HCT116 (cell line): ENCODE measurements at regions not wholly inside any gene's neighbourhood (a gene's known extent, or its start where the extent isn't known, plus 50 kb on each side); places are given as distances from the start of the nearest gene placed in this dataset.

Source experiments
- ATF3 ChIP-seq: IDR thresholded peaks from 2 replicates; pipeline ENCODE4 v1.6.1; 2012
- CTCF ChIP-seq, 3 experiments: fragments of 200-600 bp in 1 of 3; sonication (generic) in 1 of 3; IDR thresholded peaks in 2 of 3; conservative IDR thresholded peaks in 1 of 3; 2 replicates each; pipeline ENCODE4 v1.5.1; 2012 to 2017; ENCODE audit warnings: low read depth in 2 of 3, low read length in 2 of 3, antibody characterized with exemption in 1 of 3, borderline replicate concordance in 1 of 3, control low read depth in 1 of 3, mild to moderate bottlenecking in 1 of 3, mixed read lengths in 1 of 3, mixed run types in 1 of 3, moderate library complexity in 1 of 3; ENCODE audit not compliant: insufficient read depth in 1 of 3
- POLR2A ChIP-seq: IDR thresholded peaks from 2 replicates; pipeline ENCODE4 v1.7.0; 2011; ENCODE audit warnings: borderline replicate concordance; ENCODE audit not compliant: insufficient read depth, insufficient read length; ENCODE audit errors: extremely low read depth
- POLR2AphosphoS5 ChIP-seq: IDR thresholded peaks from 2 replicates; pipeline ENCODE4 v1.6.1; 2011; ENCODE audit warnings: mild to moderate bottlenecking, low read depth, low read length, moderate library complexity
- REST ChIP-seq: IDR thresholded peaks from 2 replicates; pipeline ENCODE4 v1.6.1; 2012; ENCODE audit warnings: low read depth
- TCF7L2 ChIP-seq: IDR thresholded peaks from 2 replicates; pipeline ENCODE4 v1.7.0; 2011; ENCODE audit warnings: borderline replicate concordance, inconsistent platforms; ENCODE audit not compliant: insufficient read depth, insufficient read length; ENCODE audit errors: extremely low read depth
- YY1 ChIP-seq: IDR thresholded peaks from 2 replicates; pipeline ENCODE4 v1.6.1; 2011; ENCODE audit warnings: low read length, low read depth, moderate library complexity, mild to moderate bottlenecking; ENCODE audit not compliant: insufficient replicate concordance; ENCODE audit errors: extremely low read depth
- ZFX ChIP-seq: fragments of 450-650 bp; IDR thresholded peaks from 2 replicates; pipeline ENCODE4 v1.6.1; 2017

DNA sequence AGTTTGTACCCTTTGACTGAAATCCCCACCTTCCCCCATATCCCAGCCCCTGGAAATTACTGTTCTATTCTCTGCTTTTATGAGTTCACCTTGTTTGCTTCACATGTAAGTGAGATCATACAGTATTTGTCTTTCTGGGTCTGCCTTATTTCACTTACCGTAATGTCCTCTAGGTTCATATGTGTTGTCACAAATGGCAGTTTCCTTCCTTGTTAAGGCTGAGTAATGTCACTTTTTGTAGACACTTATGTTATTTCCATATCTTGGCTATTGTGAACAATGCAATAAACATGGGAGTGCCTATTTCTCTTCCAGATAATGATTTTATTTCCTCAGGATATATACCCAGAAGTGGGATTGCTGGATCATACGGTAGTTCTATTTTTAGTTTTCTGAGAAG is 272.3 kb downstream of the MRPS30 start:
- TF ChIP-seq ZFX (no peak), CTCF (IDR thresholded peaks at IDR 0.05 in 2 of 3, conservative IDR thresholded peaks at IDR 0.05 in 1 of 3; ENCODE audit: borderline replicate concordance in 1 of 3, insufficient read depth in 1 of 3, low read depth in 2 of 3, low read length in 2 of 3) (no peak), REST (no peak), POLR2AphosphoS5 (no peak), YY1 (no peak), POLR2A (no peak), ATF3 (no peak), TCF7L2 (no peak)
